ENCODE measurements at regions not wholly inside any gene's neighbourhood (a gene's known extent, or its start where the extent isn't known, plus 50 kb on each side); places are given as distances from the start of the nearest gene placed in this dataset.

DNA sequence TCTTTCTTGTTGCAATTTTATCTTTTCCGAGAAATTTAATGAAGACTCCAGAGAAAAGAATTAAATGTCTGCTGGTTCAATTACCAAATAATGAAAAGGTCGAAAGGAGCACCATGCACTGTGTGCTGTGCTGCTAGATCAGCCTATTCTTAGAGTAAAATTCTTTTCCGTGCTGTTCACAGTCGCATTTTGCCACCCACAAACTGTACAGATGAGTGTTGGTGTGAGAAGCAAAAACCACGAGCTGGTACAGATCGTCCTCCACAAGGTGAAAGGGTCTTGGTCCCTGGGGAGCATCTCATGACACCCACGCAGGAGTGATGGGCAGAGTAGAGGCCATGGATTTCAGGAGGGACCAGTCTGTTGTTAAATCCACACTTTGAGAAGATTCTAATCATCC lies 143.8 kb upstream of the PUM3 start:
- no peak for DNase-seq
- WGBS = 72% methylated on average over 7 of the region's 7 CpGs

DNA sequence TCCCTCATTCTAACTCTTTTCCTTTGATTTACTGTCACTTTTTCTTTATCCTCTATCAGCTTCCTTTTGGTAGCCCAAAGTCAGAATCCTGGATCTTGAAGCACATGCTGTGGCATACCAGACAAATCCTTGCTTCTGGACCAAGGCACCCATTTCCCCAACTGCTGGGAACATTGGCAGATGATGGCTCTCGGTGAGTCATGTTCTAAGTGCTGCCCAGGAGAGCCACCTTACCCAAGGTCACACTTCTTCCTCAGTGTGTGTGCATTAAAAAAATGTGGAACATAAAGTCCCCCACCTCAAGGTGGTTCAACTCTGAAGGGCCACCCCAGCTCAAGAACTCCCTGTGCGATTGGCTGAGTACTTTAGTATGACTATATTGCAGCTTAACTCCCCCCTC lies 141.4 kb upstream of the PUM3 start:
- no peak overlapping the region for H3K9ac ChIP-seq (ENCODE audit: low read length)
- no peaks in the 10 kb centered on the region for H3K36me3 ChIP-seq (ENCODE audit: control insufficient read depth in 1 of 2, insufficient read depth in 2 of 2, low read depth in 1 of 2, low read length in 2 of 2)
- H3K9me3 ChIP-seq (ENCODE audit: control insufficient read depth, low read length) = peaks cover 10% of the 10 kb centered on the region
- H2BK15ac ChIP-seq (ENCODE audit: low read depth, poor library complexity, severe bottlenecking) = no peak overlapping the region
- no peaks in the 10 kb centered on the region for H3K79me1 ChIP-seq (replicated peaks; ENCODE audit: low read length, poor library complexity, severe bottlenecking)
- no peak overlapping the region for H3K4ac ChIP-seq (ENCODE audit: low read depth in 1 of 2, low read length in 2 of 2)
- no peak overlapping the region for H3K4me3 ChIP-seq (ENCODE audit: insufficient read depth in 1 of 2, low read depth in 1 of 2, low read length in 2 of 2)
- no peak overlapping the region for H4K91ac ChIP-seq (ENCODE audit: low read length)
- H2BK5ac ChIP-seq (ENCODE audit: low read depth, low read length, poor library complexity, severe bottlenecking) = no peak overlapping the region
- H3K14ac ChIP-seq (ENCODE audit: low read length in 2 of 2) = no peak overlapping the region
- no peak overlapping the region for H3K23ac ChIP-seq (ENCODE audit: low read length in 2 of 2)
- no peak overlapping the region for H2AK5ac ChIP-seq (ENCODE audit: low read length, severe bottlenecking)
- no peak overlapping the region for H2BK12ac ChIP-seq (ENCODE audit: low read length in 2 of 2)
- H2BK120ac ChIP-seq (ENCODE audit: low read depth, low read length) = no peak overlapping the region
- H3K4me2 ChIP-seq (ENCODE audit: low read length, poor library complexity, severe bottlenecking) = no peak overlapping the region
- DNase-seq = no peak
- no peak overlapping the region for H2AFZ ChIP-seq (ENCODE audit: low read depth, low read length)
- peaks cover 0 to 5% of the 10 kb centered on the region in 2 experiments for H3K27me3 ChIP-seq (ENCODE audit: control insufficient read depth in 1 of 2, insufficient read depth in 1 of 2, low read length in 2 of 2)
- H3K18ac ChIP-seq (ENCODE audit: low read depth in 1 of 2, low read length in 2 of 2) = no peak overlapping the region
- H4K8ac ChIP-seq (ENCODE audit: low read length) = no peak overlapping the region
- H3K27ac ChIP-seq (ENCODE audit: low read length, poor library complexity, severe bottlenecking) = no peak overlapping the region
- 94% methylated on average over 2 of the region's 2 CpGs for WGBS
- no peaks in the 10 kb centered on the region for H3K4me1 ChIP-seq (ENCODE audit: control insufficient read depth, insufficient read depth, low read depth, low read length)

More for the DNA sequence above, 143.8 kb upstream of the PUM3 start:
- Histone ChIP-seq H2BK120ac (ENCODE audit: low read depth, low read length) (no peak overlapping the region), H2AFZ (ENCODE audit: low read depth, low read length) (no peak overlapping the region), H3K14ac (ENCODE audit: low read length in 2 of 2) (no peak overlapping the region), H3K23ac (ENCODE audit: low read length in 2 of 2) (no peak overlapping the region), H3K79me1 (replicated peaks; ENCODE audit: low read length, poor library complexity, severe bottlenecking) (no peaks in the 10 kb centered on the region), H3K4me1 (ENCODE audit: control insufficient read depth, insufficient read depth, low read depth, low read length) (no peaks in the 10 kb centered on the region), H3K4ac (ENCODE audit: low read depth in 1 of 2, low read length in 2 of 2) (no peak overlapping the region), H3K27me3 (ENCODE audit: control insufficient read depth in 1 of 2, insufficient read depth in 1 of 2, low read length in 2 of 2) (peaks cover 0 to 5% of the 10 kb centered on the region in 2 experiments), H3K36me3 (ENCODE audit: control insufficient read depth in 1 of 2, insufficient read depth in 2 of 2, low read depth in 1 of 2, low read length in 2 of 2) (no peaks in the 10 kb centered on the region), H2BK15ac (ENCODE audit: low read depth, poor library complexity, severe bottlenecking) (no peak overlapping the region), H3K27ac (ENCODE audit: low read length, poor library complexity, severe bottlenecking) (no peak overlapping the region), H4K91ac (ENCODE audit: low read length) (no peak overlapping the region), H3K4me3 (ENCODE audit: insufficient read depth in 1 of 2, low read depth in 1 of 2, low read length in 2 of 2) (no peak overlapping the region), H3K9me3 (ENCODE audit: control insufficient read depth, low read length) (peaks cover 10% of the 10 kb centered on the region), H2BK5ac (ENCODE audit: low read depth, low read length, poor library complexity, severe bottlenecking) (no peak overlapping the region), H3K18ac (ENCODE audit: low read depth in 1 of 2, low read length in 2 of 2) (no peak overlapping the region), H4K8ac (ENCODE audit: low read length) (no peak overlapping the region), H2AK5ac (ENCODE audit: low read length, severe bottlenecking) (no peak overlapping the region), H3K9ac (ENCODE audit: low read length) (no peak overlapping the region), H3K4me2 (ENCODE audit: low read length, poor library complexity, severe bottlenecking) (no peak overlapping the region), H2BK12ac (ENCODE audit: low read length in 2 of 2) (no peak overlapping the region)

DNA sequence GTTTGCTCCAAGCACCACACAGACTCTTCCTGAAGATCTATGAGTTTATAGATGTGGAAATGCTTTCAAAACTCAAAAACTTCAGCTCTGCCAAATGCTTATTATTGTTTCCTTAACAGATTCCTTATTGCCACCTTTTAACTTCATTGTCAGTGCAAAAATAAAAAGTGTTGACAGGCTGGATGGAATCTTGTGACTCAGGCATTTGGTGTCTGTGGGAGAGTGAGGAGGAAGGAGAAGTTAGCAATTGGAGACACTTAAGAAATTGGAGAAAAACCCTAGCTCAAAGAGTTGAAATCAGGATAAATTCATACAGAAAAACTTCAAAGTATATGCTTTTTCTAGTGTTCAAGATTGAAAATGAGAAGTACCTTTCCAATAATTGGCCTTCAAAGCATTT lies 140.6 kb upstream of the PUM3 start:
- Histone ChIP-seq H3K9me3 (ENCODE audit: control insufficient read depth, low read length) (peaks cover 10% of the 10 kb centered on the region), H4K8ac (ENCODE audit: low read length) (no peak overlapping the region), H3K9ac (ENCODE audit: low read length) (no peak overlapping the region), H3K36me3 (ENCODE audit: control insufficient read depth in 1 of 2, insufficient read depth in 2 of 2, low read depth in 1 of 2, low read length in 2 of 2) (no peaks in the 10 kb centered on the region), H2BK12ac (ENCODE audit: low read length in 2 of 2) (no peak overlapping the region), H4K91ac (ENCODE audit: low read length) (no peak overlapping the region), H3K4me2 (ENCODE audit: low read length, poor library complexity, severe bottlenecking) (no peak overlapping the region), H3K79me1 (replicated peaks; ENCODE audit: low read length, poor library complexity, severe bottlenecking) (no peaks in the 10 kb centered on the region), H3K23ac (ENCODE audit: low read length in 2 of 2) (no peak overlapping the region), H3K14ac (ENCODE audit: low read length in 2 of 2) (no peak overlapping the region), H3K4me1 (ENCODE audit: control insufficient read depth, insufficient read depth, low read depth, low read length) (no peaks in the 10 kb centered on the region), H2AFZ (ENCODE audit: low read depth, low read length) (no peak overlapping the region), H3K4me3 (ENCODE audit: insufficient read depth in 1 of 2, low read depth in 1 of 2, low read length in 2 of 2) (no peak overlapping the region), H2BK120ac (ENCODE audit: low read depth, low read length) (no peak overlapping the region), H2BK15ac (ENCODE audit: low read depth, poor library complexity, severe bottlenecking) (no peak overlapping the region), H2AK5ac (ENCODE audit: low read length, severe bottlenecking) (no peak overlapping the region), H3K27me3 (ENCODE audit: control insufficient read depth in 1 of 2, insufficient read depth in 1 of 2, low read length in 2 of 2) (peaks cover 0 to 5% of the 10 kb centered on the region in 2 experiments), H3K18ac (ENCODE audit: low read depth in 1 of 2, low read length in 2 of 2) (no peak overlapping the region), H2BK5ac (ENCODE audit: low read depth, low read length, poor library complexity, severe bottlenecking) (no peak overlapping the region), H3K4ac (ENCODE audit: low read depth in 1 of 2, low read length in 2 of 2) (no peak overlapping the region), H3K27ac (ENCODE audit: low read length, poor library complexity, severe bottlenecking) (no peak overlapping the region)
- no peak for DNase-seq

DNA sequence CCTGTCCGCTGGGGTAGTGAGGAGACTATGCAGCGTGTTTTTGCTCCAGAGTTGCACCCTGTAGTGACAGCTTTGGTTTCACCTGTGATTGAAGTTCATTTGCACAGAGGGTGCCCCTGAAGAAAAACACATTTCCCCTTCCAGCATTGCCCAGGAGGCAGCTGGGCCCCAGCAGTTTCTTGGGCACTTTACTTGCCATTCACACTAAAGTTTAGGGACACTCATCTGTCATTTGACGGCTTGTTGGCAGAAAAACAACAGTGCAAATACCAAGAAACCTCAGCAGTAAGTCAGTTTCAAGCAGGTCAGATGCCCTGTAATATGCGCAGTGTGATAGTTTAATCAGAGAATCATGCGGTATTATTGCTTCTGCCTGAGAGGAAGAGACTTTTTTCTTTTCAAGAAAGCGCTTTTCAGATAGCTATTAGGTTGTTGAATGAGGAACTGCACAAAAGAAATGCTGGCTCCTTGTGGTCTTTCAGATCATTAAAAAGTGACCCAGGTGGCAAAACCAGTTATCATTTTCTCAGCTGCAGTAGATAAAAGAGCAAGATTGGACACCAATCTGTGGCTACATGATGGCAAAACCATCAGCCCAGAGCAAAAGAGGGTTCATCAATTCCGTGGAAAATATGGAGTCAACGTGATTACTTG lies 136.2 kb upstream of the PUM3 start:
- Histone ChIP-seq H3K27me3 (ENCODE audit: control insufficient read depth in 1 of 2, insufficient read depth in 1 of 2, low read length in 2 of 2) (no peaks in the 10 kb centered on the region), H2BK120ac (ENCODE audit: low read depth, low read length) (no peak overlapping the region), H3K27ac (ENCODE audit: low read length, poor library complexity, severe bottlenecking) (no peak overlapping the region), H3K4me1 (ENCODE audit: control insufficient read depth, insufficient read depth, low read depth, low read length) (no peaks in the 10 kb centered on the region), H3K36me3 (ENCODE audit: control insufficient read depth in 1 of 2, insufficient read depth in 2 of 2, low read depth in 1 of 2, low read length in 2 of 2) (no peaks in the 10 kb centered on the region), H2BK5ac (ENCODE audit: low read depth, low read length, poor library complexity, severe bottlenecking) (no peak overlapping the region), H3K9me3 (ENCODE audit: control insufficient read depth, low read length) (peaks cover 10% of the 10 kb centered on the region), H2AK5ac (ENCODE audit: low read length, severe bottlenecking) (no peak overlapping the region), H3K9ac (ENCODE audit: low read length) (no peak overlapping the region), H2AFZ (ENCODE audit: low read depth, low read length) (no peak overlapping the region), H2BK12ac (ENCODE audit: low read length in 2 of 2) (no peak overlapping the region), H3K79me1 (replicated peaks; ENCODE audit: low read length, poor library complexity, severe bottlenecking) (no peaks in the 10 kb centered on the region), H3K18ac (ENCODE audit: low read depth in 1 of 2, low read length in 2 of 2) (no peak overlapping the region), H3K14ac (ENCODE audit: low read length in 2 of 2) (no peak overlapping the region), H3K4ac (ENCODE audit: low read depth in 1 of 2, low read length in 2 of 2) (no peak overlapping the region), H4K91ac (ENCODE audit: low read length) (no peak overlapping the region), H4K8ac (ENCODE audit: low read length) (no peak overlapping the region), H2BK15ac (ENCODE audit: low read depth, poor library complexity, severe bottlenecking) (no peak overlapping the region), H3K23ac (ENCODE audit: low read length in 2 of 2) (no peak overlapping the region), H3K4me3 (ENCODE audit: insufficient read depth in 1 of 2, low read depth in 1 of 2, low read length in 2 of 2) (no peak overlapping the region), H3K4me2 (ENCODE audit: low read length, poor library complexity, severe bottlenecking) (no peak overlapping the region)
- DNase-seq = no peak
- 74% methylated on average over 8 of the region's 8 CpGs for WGBS
